K562 (cell line): ENCODE measurements at regions not wholly inside any gene's neighbourhood (a gene's known extent, or its start where the extent isn't known, plus 50 kb on each side); places are given as distances from the start of the nearest gene placed in this dataset.
A peak's percentile ranks its signal among the peaks of the same experiment; 100 is the strongest.

Source experiments
- ATAC-seq: fragments of 200-7000 bp; cut with Tn5 transposase; 3 replicates; pipeline ENCODE4 v1.9.1; 2020; ENCODE audit warnings: moderate library complexity
- BruUV-seq: library from RNA; stranded (reverse); fragments of 400-500 nt; replicated peaks from 2 replicates; lab custom pipeline; 2021; lab: Mats Ljungman, UMichigan
- CTCF ChIA-PET: fragments of 300-600 bp; formaldehyde crosslinking; extraction: SDS; loops from one replicate; lab custom pipeline; 2021; ENCODE audit warnings: low intra/inter-chr PET ratio; lab: Yijun Ruan, JAX
- POLR2A ChIA-PET: fragments of 300-600, 350-650 bp; sonication (Branson Sonifier 250); formaldehyde crosslinking; extraction: SDS; loops from one replicate; lab custom pipeline; 2021; ENCODE audit warnings: antibody characterized with exemption, inconsistent platforms; lab: Yijun Ruan, JAX
- DNase-seq, 4 experiments: peaks; one replicate each; pipeline versions ENCODE4 v3.0.0 to v3.0.0-alpha.2; 2011 to 2018; ENCODE audit warnings: low spot score in 3 of 4, mixed read lengths in 3 of 4; ENCODE audit errors: extremely low read depth in 1 of 4
- FAIRE-seq: peaks from 2 replicates; lab custom pipeline; 2011; peaks lifted over from hg19 to GRCh38; lab: Jason Lieb, UNC
- H2AFZ ChIP-seq: 2 replicates; pipeline ENCODE4 v1.6.0; 2011; ENCODE audit warnings: low read depth, low read length, control low read depth, inconsistent platforms
- H3K27ac ChIP-seq: fragments of 200-600 bp; 3 replicates; pipeline ENCODE4 v1.8.0; 2011; ENCODE audit warnings: low read depth, mild to moderate bottlenecking, control low read depth, inconsistent platforms, low read length, moderate library complexity, mixed read lengths; ENCODE audit errors: extremely low read depth
- H3K27me3 ChIP-seq, 2 experiments: fragments of 300-600 bp in 1 of 2; 2 replicates in 1 of 2; 3 replicates in 1 of 2; pipeline versions ENCODE4 v1.6.0 to v1.8.0; 2011; ENCODE audit warnings: inconsistent platforms in 2 of 2, low read length in 2 of 2, mild to moderate bottlenecking in 1 of 2, mixed read lengths in 1 of 2, moderate library complexity in 1 of 2; ENCODE audit not compliant: control insufficient read depth in 2 of 2, insufficient read depth in 2 of 2
- H3K36me3 ChIP-seq: fragments of 300-600 bp; 3 replicates; pipeline ENCODE4 v1.8.0; 2011; ENCODE audit warnings: mild to moderate bottlenecking, low read length, inconsistent platforms; ENCODE audit not compliant: control insufficient read depth, insufficient read depth
- H3K4me1 ChIP-seq, 2 experiments: fragments of 200-600 bp in 1 of 2; replicated peaks in 1 of 2; 2 replicates in 1 of 2; 3 replicates in 1 of 2; pipeline versions ENCODE4 v1.5.1 to v1.8.0; 2011; ENCODE audit warnings: inconsistent platforms in 2 of 2, low read length in 2 of 2, mild to moderate bottlenecking in 1 of 2, mixed read lengths in 1 of 2, moderate library complexity in 1 of 2; ENCODE audit not compliant: control insufficient read depth in 2 of 2, insufficient read depth in 2 of 2
- H3K4me2 ChIP-seq: 2 replicates; pipeline ENCODE4 v1.6.1; 2011; ENCODE audit warnings: low read length, control low read depth, inconsistent platforms, mixed read lengths; ENCODE audit not compliant: insufficient read depth
- H3K4me3 ChIP-seq: fragments of 200-600 bp; sonication (generic), shearing (Covaris generic); 2 replicates; pipeline ENCODE4 v1.5.1; 2016; ENCODE audit warnings: control low read depth, inconsistent platforms
- H3K79me2 ChIP-seq: fragments of 200-600 bp; 3 replicates; pipeline ENCODE4 v1.8.0; 2011; ENCODE audit warnings: low read length, inconsistent platforms; ENCODE audit not compliant: control insufficient read depth, insufficient read depth
- H3K9ac ChIP-seq, 2 experiments: 2 replicates each; pipeline versions ENCODE4 v1.6.0 to v1.6.1; 2011; ENCODE audit warnings: low read depth in 2 of 2, low read length in 2 of 2, control low read depth in 1 of 2, inconsistent platforms in 1 of 2, mild to moderate bottlenecking in 1 of 2, mixed read lengths in 1 of 2; ENCODE audit not compliant: insufficient read depth in 1 of 2
- H3K9me1 ChIP-seq: one replicate; pipeline ENCODE4 v1.6.0; 2011; ENCODE audit warnings: inconsistent platforms, mild to moderate bottlenecking, low read length, moderate library complexity; ENCODE audit not compliant: control insufficient read depth, insufficient read depth
- H3K9me3 ChIP-seq: replicated peaks from 2 replicates; pipeline ENCODE4 v1.5.1; 2011; ENCODE audit warnings: low read depth, low read length, inconsistent platforms; ENCODE audit not compliant: control insufficient read depth, insufficient read depth
- H4K20me1 ChIP-seq: replicated peaks from 2 replicates; pipeline ENCODE4 v1.6.1; 2011; ENCODE audit warnings: low read length, inconsistent platforms, mixed read lengths; ENCODE audit not compliant: control insufficient read depth, insufficient read depth
- CEBPB ChIP-seq: fragments of 450-650 bp; IDR thresholded peaks from 2 replicates; pipeline ENCODE4 v1.6.1; 2016; ENCODE audit warnings: missing genetic modification characterization, missing compliant biosample characterization
- DMBX1 ChIP-seq: fragments of 250-450 bp; sonication (Bioruptor Pico); IDR thresholded peaks from 2 replicates; pipeline ENCODE4 v1.8.0; 2022; ENCODE audit warnings: inconsistent platforms, mild to moderate bottlenecking, moderate library complexity, borderline replicate concordance
- DPF2 ChIP-seq: fragments of 450-650 bp; IDR thresholded peaks from 2 replicates; pipeline ENCODE4 v1.6.1; 2016
- FOXA3 ChIP-seq, 2 experiments: fragments of 450-650 bp in 1 of 2; sonication (generic) in 1 of 2; formaldehyde crosslinking; IDR thresholded peaks in 1 of 2; conservative IDR thresholded peaks in 1 of 2; 2 replicates each; pipeline versions ENCODE4 v1.4.0 to v1.8.0; 2020 to 2022; ENCODE audit warnings: mild to moderate bottlenecking in 2 of 2, missing genetic modification reagents in 1 of 2
- GABPB2 ChIP-seq: fragments of 250-450 bp; sonication (Bioruptor Pico); conservative IDR thresholded peaks from 2 replicates; pipeline ENCODE4 v1.5.1; 2021; ENCODE audit warnings: mild to moderate bottlenecking
- GATAD2A ChIP-seq: fragments of 450-650 bp; IDR thresholded peaks from 2 replicates; pipeline ENCODE4 v1.6.1; 2017
- HOXB6 ChIP-seq: fragments of 250-450 bp; sonication (Bioruptor Pico); IDR thresholded peaks from 2 replicates; pipeline ENCODE4 v1.5.1; 2022; ENCODE audit warnings: mild to moderate bottlenecking, borderline replicate concordance
- JUNB ChIP-seq: fragments of 450-650 bp; formaldehyde crosslinking; conservative IDR thresholded peaks from 2 replicates; pipeline ENCODE4 v1.4.0; 2020; ENCODE audit warnings: mild to moderate bottlenecking
- MAFG ChIP-seq: fragments of 450-650 bp; conservative IDR thresholded peaks from 2 replicates; pipeline ENCODE4 v1.6.1; 2016; ENCODE audit warnings: missing genetic modification characterization, missing compliant biosample characterization
- MCM7 ChIP-seq, 2 experiments: fragments of 450-650 bp; IDR thresholded peaks; 2 replicates each; pipeline ENCODE4 v1.6.1; 2016 to 2018
- NFE2 ChIP-seq: IDR thresholded peaks from 2 replicates; pipeline ENCODE4 v1.6.1; 2014; ENCODE audit warnings: antibody characterized with exemption, low read depth
- PHB ChIP-seq: fragments of 250-450 bp; sonication (Bioruptor Pico); IDR thresholded peaks from 2 replicates; pipeline ENCODE4 v1.5.0; 2021
- PPARD ChIP-seq: fragments of 250-450 bp; sonication (Bioruptor Pico); IDR thresholded peaks from 2 replicates; pipeline ENCODE4 v1.8.0; 2022; ENCODE audit warnings: inconsistent platforms, mild to moderate bottlenecking, moderate library complexity
- SMARCE1 ChIP-seq: fragments of 450-650 bp; IDR thresholded peaks from 2 replicates; pipeline ENCODE4 v1.7.1; 2016; ENCODE audit warnings: mild to moderate bottlenecking
- STAT5B ChIP-seq: fragments of 250-450 bp; sonication (Bioruptor Pico); IDR thresholded peaks from 2 replicates; pipeline ENCODE4 v1.8.0; 2021; ENCODE audit warnings: mild to moderate bottlenecking, inconsistent platforms
- TAF9B ChIP-seq: fragments of 450-650 bp; IDR thresholded peaks from 2 replicates; pipeline ENCODE4 v1.6.1; 2018; ENCODE audit warnings: mild to moderate bottlenecking; ENCODE audit not compliant: partially characterized antibody
- TGIF2 ChIP-seq: sonication (generic); formaldehyde crosslinking; IDR thresholded peaks from 2 replicates; pipeline ENCODE4 v1.8.1; 2022; ENCODE audit warnings: mild to moderate bottlenecking, missing genetic modification reagents, moderate library complexity
- TRIM24 ChIP-seq, 2 experiments: fragments of 450-650 bp; IDR thresholded peaks; 2 replicates each; pipeline ENCODE4 v1.6.1; 2016
- TRIM28 ChIP-seq: fragments of 450-650 bp; IDR thresholded peaks from 2 replicates; pipeline ENCODE4 v1.6.1; 2017
- ZC3H11A ChIP-seq: IDR thresholded peaks from 2 replicates; pipeline ENCODE4 v1.6.1; 2012; ENCODE audit warnings: low read depth, low read length, improper control_type of control experiment
- ZNF696 ChIP-seq: fragments of 250-450 bp; sonication (Bioruptor Pico); conservative IDR thresholded peaks from 2 replicates; pipeline ENCODE4 v1.4.0; 2020; ENCODE audit warnings: mild to moderate bottlenecking, moderate library complexity
- WGBS: fragments of 100-300 bp; shearing (Covaris generic); methylation state at CpG from one replicate; pipeline ENCODE4 v1.1.6; 2016; ENCODE audit warnings: low coverage, mixed read lengths; ENCODE audit not compliant: insufficient coverage; ENCODE audit errors: missing lambda C conversion rate; 5-methylcytosine and 5-hydroxymethylcytosine counted together
- in situ Hi-C: fragments of 300-500 bp; cut with MboI; formaldehyde crosslinking; loops from 4 replicates; pipeline ENCODE4 v1.15.0; 2018; ENCODE audit warnings: inconsistent platforms, mixed read lengths
- intact Hi-C: fragments of 100-400 bp; cut with micrococcal nuclease; formaldehyde crosslinking; loops from 2 replicates; pipeline ENCODE4 v1.14.2; 2022
- TF ChIP-seq, protein P1 (sequence below): fragments of 200-800 bp; sonication (Bioruptor generic); IDR thresholded peaks from 2 replicates; pipeline ENCODE4 v1.6.1; 2017; ENCODE audit warnings: missing genetic modification characterization, missing compliant biosample characterization
- TF ChIP-seq, protein P2 (sequence below), 2 experiments: fragments of 450-650 bp in 1 of 2; sonication (generic) in 1 of 2; formaldehyde crosslinking; conservative IDR thresholded peaks; 2 replicates each; pipeline versions ENCODE4 v1.4.0 to v1.8.1; 2020 to 2022; ENCODE audit warnings: mild to moderate bottlenecking in 1 of 2, missing genetic modification reagents in 1 of 2
- TF ChIP-seq, protein P3 (sequence below): fragments of 450-650 bp; IDR thresholded peaks from 2 replicates; pipeline ENCODE4 v1.6.1; 2018; ENCODE audit warnings: mild to moderate bottlenecking, low read depth; ENCODE audit not compliant: partially characterized antibody

DNA sequence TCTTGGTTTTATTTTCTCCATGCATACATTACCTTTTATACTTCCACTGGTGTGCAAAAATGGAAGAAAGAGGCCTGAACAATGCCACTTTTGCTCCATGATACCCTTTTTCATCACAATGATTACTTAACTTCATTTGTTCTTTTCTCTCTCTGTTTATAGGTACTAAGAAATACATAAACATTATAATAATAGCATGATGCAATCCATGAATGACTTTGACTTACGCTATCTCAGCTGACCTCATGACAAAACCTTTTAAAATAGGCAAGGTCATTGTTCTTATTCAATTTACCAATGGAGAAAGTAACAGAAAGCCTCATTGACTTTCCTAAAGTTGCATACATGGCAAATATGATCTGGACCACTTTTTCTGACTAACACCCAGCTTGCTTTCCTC is 105.1 kb upstream of the ZEB1 start:
- Histone ChIP-seq H3K27me3 (peaks cover 0 to 17% of the 10 kb centered on the region in 2 experiments; a peak in 2 of 5 replicates), H2AFZ (no peak overlapping the region), H3K79me2 (no peaks in the 10 kb centered on the region), H3K4me1 (no peaks in the 10 kb centered on the region; a peak in 1 of 5 replicates), H3K9ac (no peak overlapping the region), H4K20me1 (no peaks in the 10 kb centered on the region), H3K36me3 (no peaks in the 10 kb centered on the region), H3K9me1 (no peaks in the 10 kb centered on the region), H3K4me2 (no peak overlapping the region), H3K4me3 (no peak overlapping the region), H3K27ac (no peak overlapping the region), H3K9me3 (no peaks in the 10 kb centered on the region; the same call in 1 of the 2 replicates)
- DNase-seq = no peak
- BruUV-seq = no TSS peak
- intact Hi-C loops (no loop called here), in situ Hi-C loops (no loop called here)
- no peak for FAIRE-seq
- 43% methylated on average over 1 of the region's 1 CpG for WGBS
- no peak for ATAC-seq
- CTCF ChIA-PET = no interaction called here
- POLR2A ChIA-PET = interaction anchor here (0.7 kb wide), 1 partner anchor 22 kb away, joined by 3 read pairs; no protein-coding TSS in a partner anchor
- TF ChIP-seq SMARCE1 (no peak), DPF2 (no peak), STAT5B (CRISPR knock-in tag) (no peak), PPARD (CRISPR knock-in tag) (no peak), TRIM28 (no peak), GATAD2A (no peak), ZC3H11A (no peak), CEBPB (tag) (peak; percentile 80), TAF9B (no peak), NFE2 (no peak), HOXB6 (CRISPR knock-in tag) (no peak), MCM7 (IDR thresholded peaks at IDR 0.05) (no peak), PHB (CRISPR knock-in tag) (no peak), JUNB (CRISPR knock-in tag) (no peak), GABPB2 (CRISPR knock-in tag) (no peak), MAFG (tag) (0 out of 2 replicates have a peak, but pooled peaks have one; percentile 9), ZNF696 (CRISPR knock-in tag) (no peak), TGIF2 (CRISPR knock-in tag) (no peak), TRIM24 (IDR thresholded peaks at IDR 0.05) (peak in 1 of 2 experiments; percentile 25; a peak in 1 of 4 replicates), FOXA3 (CRISPR knock-in tag; conservative IDR thresholded peaks at IDR 0.05 in 1 of 2, IDR thresholded peaks at IDR 0.05 in 1 of 2) (no peak), DMBX1 (no peak)
- TF ChIP-seq, protein P1, sequence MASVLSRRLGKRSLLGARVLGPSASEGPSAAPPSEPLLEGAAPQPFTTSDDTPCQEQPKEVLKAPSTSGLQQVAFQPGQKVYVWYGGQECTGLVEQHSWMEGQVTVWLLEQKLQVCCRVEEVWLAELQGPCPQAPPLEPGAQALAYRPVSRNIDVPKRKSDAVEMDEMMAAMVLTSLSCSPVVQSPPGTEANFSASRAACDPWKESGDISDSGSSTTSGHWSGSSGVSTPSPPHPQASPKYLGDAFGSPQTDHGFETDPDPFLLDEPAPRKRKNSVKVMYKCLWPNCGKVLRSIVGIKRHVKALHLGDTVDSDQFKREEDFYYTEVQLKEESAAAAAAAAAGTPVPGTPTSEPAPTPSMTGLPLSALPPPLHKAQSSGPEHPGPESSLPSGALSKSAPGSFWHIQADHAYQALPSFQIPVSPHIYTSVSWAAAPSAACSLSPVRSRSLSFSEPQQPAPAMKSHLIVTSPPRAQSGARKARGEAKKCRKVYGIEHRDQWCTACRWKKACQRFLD (CRISPR knock-in tag) = no peak
- TF ChIP-seq, protein P2, sequence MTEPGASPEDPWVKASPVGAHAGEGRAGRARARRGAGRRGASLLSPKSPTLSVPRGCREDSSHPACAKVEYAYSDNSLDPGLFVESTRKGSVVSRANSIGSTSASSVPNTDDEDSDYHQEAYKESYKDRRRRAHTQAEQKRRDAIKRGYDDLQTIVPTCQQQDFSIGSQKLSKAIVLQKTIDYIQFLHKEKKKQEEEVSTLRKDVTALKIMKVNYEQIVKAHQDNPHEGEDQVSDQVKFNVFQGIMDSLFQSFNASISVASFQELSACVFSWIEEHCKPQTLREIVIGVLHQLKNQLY (CRISPR knock-in tag; conservative IDR thresholded peaks at IDR 0.05) = no peak
- TF ChIP-seq, protein P3, sequence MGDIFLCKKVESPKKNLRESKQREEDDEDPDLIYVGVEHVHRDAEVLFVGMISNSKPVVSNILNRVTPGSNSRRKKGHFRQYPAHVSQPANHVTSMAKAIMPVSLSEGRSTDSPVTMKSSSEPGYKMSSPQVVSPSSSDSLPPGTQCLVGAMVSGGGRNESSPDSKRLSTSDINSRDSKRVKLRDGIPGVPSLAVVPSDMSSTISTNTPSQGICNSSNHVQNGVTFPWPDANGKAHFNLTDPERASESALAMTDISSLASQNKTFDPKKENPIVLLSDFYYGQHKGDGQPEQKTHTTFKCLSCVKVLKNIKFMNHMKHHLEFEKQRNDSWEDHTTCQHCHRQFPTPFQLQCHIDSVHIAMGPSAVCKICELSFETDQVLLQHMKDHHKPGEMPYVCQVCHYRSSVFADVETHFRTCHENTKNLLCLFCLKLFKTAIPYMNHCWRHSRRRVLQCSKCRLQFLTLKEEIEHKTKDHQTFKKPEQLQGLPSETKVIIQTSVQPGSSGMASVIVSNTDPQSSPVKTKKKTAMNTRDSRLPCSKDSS = no peak
